Mesendoderm (in vitro differentiated cells): ENCODE measurements at regions not wholly inside any gene's neighbourhood (a gene's known extent, or its start where the extent isn't known, plus 50 kb on each side); places are given as distances from the start of the nearest gene placed in this dataset.
"Not testable (repeated sequence)": the region's sequence is repeated elsewhere in the genome, so short reads cannot be mapped to it uniquely, and the experiment has no call there.

Experiments
- DNase-seq: peaks from one replicate; pipeline ENCODE4 v3.0.0; 2013
- H2AK5ac ChIP-seq: 2 replicates; pipeline ENCODE4 v1.6.1; 2013; ENCODE audit warnings: low read length, inconsistent platforms
- H2BK120ac ChIP-seq: 2 replicates; pipeline ENCODE4 v1.6.1; 2013; ENCODE audit warnings: low read depth, mild to moderate bottlenecking, low read length, moderate library complexity, mixed read lengths
- H2BK15ac ChIP-seq: replicated peaks from 2 replicates; pipeline ENCODE4 v1.6.1; 2013; ENCODE audit warnings: low read depth, mild to moderate bottlenecking, moderate library complexity
- H2BK5ac ChIP-seq: 2 replicates; pipeline ENCODE4 v1.6.1; 2013; ENCODE audit warnings: low read length, inconsistent platforms
- H3K18ac ChIP-seq: 2 replicates; pipeline ENCODE4 v1.6.1; 2013; ENCODE audit warnings: mild to moderate bottlenecking, low read length, mixed read lengths
- H3K23ac ChIP-seq: one replicate; pipeline ENCODE4 v1.6.1; 2013; ENCODE audit warnings: low read length
- H3K27ac ChIP-seq: 2 replicates; pipeline ENCODE4 v1.5.1; 2013; ENCODE audit warnings: low read depth, mild to moderate bottlenecking, inconsistent platforms, low read length, moderate library complexity
- H3K27me3 ChIP-seq: 2 replicates; pipeline ENCODE4 v1.6.1; 2013; ENCODE audit warnings: low read length, control low read depth, mild to moderate bottlenecking, inconsistent platforms; ENCODE audit not compliant: insufficient read depth, poor library complexity
- H3K36me3 ChIP-seq: 2 replicates; pipeline ENCODE4 v1.6.1; 2013; ENCODE audit warnings: low read length, inconsistent platforms; ENCODE audit not compliant: control insufficient read depth, insufficient read depth
- H3K4ac ChIP-seq: one replicate; pipeline ENCODE4 v1.6.1; 2013; ENCODE audit warnings: low read depth, mild to moderate bottlenecking, low read length, moderate library complexity
- H3K4me1 ChIP-seq: 2 replicates; pipeline ENCODE4 v1.6.1; 2013; ENCODE audit warnings: low read depth, low read length, inconsistent platforms; ENCODE audit not compliant: control insufficient read depth
- H3K4me2 ChIP-seq: 2 replicates; pipeline ENCODE4 v1.6.1; 2013; ENCODE audit warnings: low read length
- H3K4me3 ChIP-seq: 2 replicates; pipeline ENCODE4 v1.5.1; 2013; ENCODE audit warnings: mild to moderate bottlenecking, low read length
- H3K56ac ChIP-seq: one replicate; pipeline ENCODE4 v1.6.1; 2013; ENCODE audit warnings: low read length
- H3K79me1 ChIP-seq: 2 replicates; pipeline ENCODE4 v1.6.1; 2013; ENCODE audit warnings: low read length, inconsistent platforms
- H3K79me2 ChIP-seq: 2 replicates; pipeline ENCODE4 v1.6.1; 2013; ENCODE audit warnings: mild to moderate bottlenecking, low read length; ENCODE audit not compliant: control insufficient read depth, insufficient read depth
- H3K9ac ChIP-seq: 2 replicates; pipeline ENCODE4 v1.6.1; 2013; ENCODE audit warnings: low read length, inconsistent platforms
- H4K5ac ChIP-seq: one replicate; pipeline ENCODE4 v1.6.1; 2013; ENCODE audit warnings: low read length
- H4K8ac ChIP-seq: one replicate; pipeline ENCODE4 v1.6.1; 2013; ENCODE audit warnings: low read depth, mild to moderate bottlenecking, control low read depth, low read length, moderate library complexity
- WGBS: extraction: QIAGEN DNeasy Blood & Tissue Kit; methylation state at CpG from one replicate; pipeline ENCODE4 v1.1.7; 2013; ENCODE audit warnings: low lambda C conversion rate, missing lambda C conversion rate; ENCODE audit not compliant: insufficient coverage; ENCODE audit errors: extremely low coverage; 5-methylcytosine and 5-hydroxymethylcytosine counted together

DNA sequence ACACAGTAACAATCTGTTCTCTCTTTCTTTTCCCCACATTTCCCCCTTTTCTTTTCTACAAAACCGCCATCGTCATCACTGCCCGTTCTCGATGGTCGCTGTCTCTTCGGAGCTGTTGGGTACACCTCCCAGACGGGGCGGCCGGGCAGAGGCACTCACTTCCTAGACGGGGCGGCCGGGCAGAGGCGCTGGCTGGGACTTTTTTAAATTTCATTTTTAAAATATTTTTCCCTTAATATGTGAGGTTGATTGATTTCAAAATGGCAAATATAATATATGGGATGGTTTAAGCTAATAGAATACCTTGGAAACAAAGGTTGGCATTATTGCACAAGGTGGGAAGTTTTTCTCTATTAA lies 427.1 kb upstream of the OR4E1 start:
- H3K27me3 ChIP-seq, H3K56ac ChIP-seq, H3K9ac ChIP-seq, H3K4me3 ChIP-seq, H2BK15ac ChIP-seq, DNase-seq, H3K4me2 ChIP-seq, H2BK5ac ChIP-seq, H3K36me3 ChIP-seq, H3K79me2 ChIP-seq, H3K4me1 ChIP-seq, H4K5ac ChIP-seq, H2AK5ac ChIP-seq, H4K8ac ChIP-seq, H3K18ac ChIP-seq, H3K79me1 ChIP-seq, H3K4ac ChIP-seq, H2BK120ac ChIP-seq, H3K27ac ChIP-seq, H3K23ac ChIP-seq: not testable (repeated sequence)
- no CpG with 5 or more reads among the region's 13 CpGs for WGBS

DNA sequence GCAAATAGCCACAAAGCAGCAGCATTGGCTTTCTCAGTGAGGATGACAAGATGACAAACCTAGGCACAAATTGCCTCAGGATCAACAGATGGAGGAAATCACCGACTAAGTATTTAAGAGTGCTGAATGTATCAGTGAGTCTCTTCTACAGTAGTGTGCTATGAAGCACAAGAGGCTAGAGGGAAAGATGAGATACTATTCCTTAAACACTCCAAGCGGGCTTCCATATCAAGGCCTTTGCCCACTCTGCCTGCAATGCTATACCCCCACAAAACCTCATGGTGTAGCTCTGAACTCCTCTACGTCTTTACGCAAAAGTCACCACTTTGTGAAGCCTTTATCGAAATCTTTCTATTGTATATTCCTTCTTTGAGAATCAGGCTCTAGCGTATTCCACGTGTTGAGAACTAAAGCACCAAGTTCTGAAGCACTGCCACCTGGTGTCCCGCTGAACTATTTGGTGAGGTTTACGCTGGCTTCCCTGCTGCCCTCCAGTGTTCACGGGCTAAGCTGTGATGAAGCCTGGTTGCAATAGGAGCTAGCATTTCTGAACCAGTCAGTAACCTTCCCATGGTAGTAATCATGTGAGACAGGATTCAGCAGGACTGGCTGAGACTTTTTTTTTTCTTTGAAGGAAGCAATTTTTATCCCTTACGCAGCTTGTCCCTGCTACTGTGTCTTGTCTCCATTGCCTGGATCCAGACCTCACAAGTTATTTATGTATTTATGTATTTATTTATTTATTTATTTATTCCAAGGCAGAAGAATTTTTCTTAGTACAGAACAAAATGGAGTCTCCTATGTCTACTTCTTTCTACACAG lies 426.5 kb upstream of the OR4E1 start:
- Histone ChIP-seq H3K27me3 (no peaks in the 10 kb centered on the region), H3K36me3 (no peaks in the 10 kb centered on the region), H2BK15ac (no peak overlapping the region), H3K56ac (no peak overlapping the region), H3K27ac (no peak overlapping the region), H3K4ac (no peak overlapping the region), H3K4me2 (no peak overlapping the region), H3K79me1 (no peaks in the 10 kb centered on the region), H4K5ac (peak overlapping the region; percentile 60), H4K8ac (peak overlapping the region; percentile 39), H3K9ac (no peak overlapping the region), H2AK5ac (no peak overlapping the region), H3K4me1 (no peaks in the 10 kb centered on the region), H2BK120ac (no peak overlapping the region), H3K4me3 (no peak overlapping the region), H3K23ac (no peak overlapping the region), H3K79me2 (no peaks in the 10 kb centered on the region), H3K18ac (no peak overlapping the region), H2BK5ac (no peak overlapping the region)
- DNase-seq, result peak; percentile 94
- WGBS, result no CpG with 5 or more reads among the region's 11 CpGs

DNA sequence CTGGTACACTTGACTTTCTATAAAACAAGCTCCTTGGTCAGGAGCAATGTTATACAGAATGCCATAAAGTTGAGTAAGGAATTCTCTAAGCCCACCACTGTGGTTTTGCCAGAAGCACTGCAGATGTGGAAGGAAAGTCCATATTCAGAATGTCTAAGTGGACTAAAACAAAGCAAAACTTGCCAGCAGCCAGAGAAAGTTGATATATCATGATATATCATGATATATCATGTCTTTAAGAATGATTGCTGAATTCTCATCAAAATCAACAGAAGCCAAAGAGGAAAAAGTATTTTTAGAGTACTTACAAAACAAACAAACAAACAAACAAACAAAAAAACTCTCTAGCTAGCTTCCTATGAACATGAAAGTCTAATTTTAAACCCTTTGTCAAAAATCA lies 424.8 kb upstream of the OR4E1 start:
- H3K4ac ChIP-seq, result no peak overlapping the region
- H3K4me2 ChIP-seq, result no peak overlapping the region
- no peak overlapping the region for H2AK5ac ChIP-seq
- H2BK120ac ChIP-seq, result no peak overlapping the region
- no peak overlapping the region for H2BK5ac ChIP-seq
- no peak overlapping the region for H3K27ac ChIP-seq
- H3K4me3 ChIP-seq, result no peak overlapping the region
- no peaks in the 10 kb centered on the region for H3K79me2 ChIP-seq
- no peak overlapping the region for H2BK15ac ChIP-seq
- H3K9ac ChIP-seq, result no peak overlapping the region
- H3K18ac ChIP-seq, result no peak overlapping the region
- no peaks in the 10 kb centered on the region for H3K79me1 ChIP-seq
- no peak overlapping the region for H4K5ac ChIP-seq
- H3K36me3 ChIP-seq, result no peaks in the 10 kb centered on the region
- no peaks in the 10 kb centered on the region for H3K27me3 ChIP-seq
- no peak overlapping the region for H3K23ac ChIP-seq
- H3K56ac ChIP-seq, result no peak overlapping the region
- H4K8ac ChIP-seq, result no peak overlapping the region
- no peak for DNase-seq
- no peaks in the 10 kb centered on the region for H3K4me1 ChIP-seq

DNA sequence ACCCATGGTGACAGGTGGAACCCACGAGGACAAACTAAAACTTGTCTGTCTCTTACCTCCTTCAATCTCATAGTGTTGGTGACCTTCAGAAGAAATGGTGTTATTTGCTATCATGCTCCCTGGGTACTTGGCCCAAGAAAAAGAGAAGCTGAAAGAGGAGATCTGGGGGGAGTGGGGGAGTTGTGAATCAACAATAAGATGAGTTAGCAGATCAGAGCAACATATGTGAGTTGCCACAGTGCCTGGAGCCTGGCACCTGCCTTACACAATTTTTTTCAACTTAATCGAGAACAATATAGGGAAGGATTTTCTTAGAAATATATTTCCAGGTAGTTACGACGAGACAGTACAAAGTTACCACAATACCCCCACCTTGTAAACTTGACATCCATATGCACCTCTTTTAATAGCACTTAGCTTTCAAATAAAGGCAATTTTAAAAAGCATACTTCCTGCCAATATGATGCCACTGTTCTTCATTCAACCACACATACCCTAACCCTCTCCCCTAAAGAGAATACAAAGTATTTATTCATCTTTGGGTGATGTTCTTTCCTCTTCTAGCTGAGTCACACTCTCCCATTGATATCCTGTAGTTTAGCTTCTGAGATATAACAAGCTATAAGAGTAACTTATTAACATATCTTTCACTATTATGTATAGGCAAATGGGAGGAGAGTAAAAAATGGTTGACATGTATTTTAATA lies 424.1 kb upstream of the OR4E1 start:
- no peaks in the 10 kb centered on the region for H3K79me2 ChIP-seq
- H3K4me2 ChIP-seq, result no peak overlapping the region
- H4K8ac ChIP-seq, result no peak overlapping the region
- no peaks in the 10 kb centered on the region for H3K27me3 ChIP-seq
- no peak overlapping the region for H2BK5ac ChIP-seq
- DNase-seq, result no peak
- no peak overlapping the region for H2AK5ac ChIP-seq
- no peak overlapping the region for H4K5ac ChIP-seq
- H2BK120ac ChIP-seq, result no peak overlapping the region
- H3K4me1 ChIP-seq, result no peaks in the 10 kb centered on the region
- H3K4ac ChIP-seq, result no peak overlapping the region
- no peak overlapping the region for H2BK15ac ChIP-seq
- H3K18ac ChIP-seq, result no peak overlapping the region
- no peak overlapping the region for H3K27ac ChIP-seq
- H3K23ac ChIP-seq, result no peak overlapping the region
- no CpG with 5 or more reads among the region's 4 CpGs for WGBS
- no peak overlapping the region for H3K4me3 ChIP-seq
- no peaks in the 10 kb centered on the region for H3K79me1 ChIP-seq
- H3K9ac ChIP-seq, result no peak overlapping the region
- no peaks in the 10 kb centered on the region for H3K36me3 ChIP-seq
- H3K56ac ChIP-seq, result no peak overlapping the region

DNA sequence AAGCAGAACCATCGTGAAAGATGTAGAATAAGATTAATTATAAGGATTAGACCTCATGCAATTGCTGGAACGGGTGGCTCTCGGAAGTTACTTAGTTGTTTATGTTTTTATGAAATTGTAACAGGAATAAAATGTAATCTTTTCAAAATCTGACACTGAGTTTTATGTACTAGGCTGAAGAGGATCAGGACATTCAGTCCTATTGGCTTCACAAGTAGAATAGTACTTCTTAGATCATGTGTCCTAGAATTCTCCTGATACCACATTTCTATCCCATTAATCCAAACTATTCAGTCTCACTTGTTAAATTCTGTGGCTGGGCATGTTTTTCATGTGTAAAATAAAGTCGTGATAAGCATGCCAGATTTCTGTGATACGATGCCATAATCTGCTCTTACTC lies 423.5 kb upstream of the OR4E1 start:
- Histone ChIP-seq H3K23ac (no peak overlapping the region), H3K18ac (no peak overlapping the region), H2BK15ac (no peak overlapping the region), H3K36me3 (no peaks in the 10 kb centered on the region), H3K79me2 (no peaks in the 10 kb centered on the region), H3K27ac (no peak overlapping the region), H4K5ac (no peak overlapping the region), H2BK5ac (no peak overlapping the region), H3K4me2 (no peak overlapping the region), H3K9ac (no peak overlapping the region), H4K8ac (no peak overlapping the region), H2AK5ac (no peak overlapping the region), H2BK120ac (no peak overlapping the region), H3K79me1 (no peaks in the 10 kb centered on the region), H3K4ac (no peak overlapping the region), H3K27me3 (no peaks in the 10 kb centered on the region), H3K56ac (no peak overlapping the region), H3K4me3 (no peak overlapping the region), H3K4me1 (no peaks in the 10 kb centered on the region)
- no CpG with 5 or more reads among the region's 5 CpGs for WGBS
- no peak for DNase-seq

DNA sequence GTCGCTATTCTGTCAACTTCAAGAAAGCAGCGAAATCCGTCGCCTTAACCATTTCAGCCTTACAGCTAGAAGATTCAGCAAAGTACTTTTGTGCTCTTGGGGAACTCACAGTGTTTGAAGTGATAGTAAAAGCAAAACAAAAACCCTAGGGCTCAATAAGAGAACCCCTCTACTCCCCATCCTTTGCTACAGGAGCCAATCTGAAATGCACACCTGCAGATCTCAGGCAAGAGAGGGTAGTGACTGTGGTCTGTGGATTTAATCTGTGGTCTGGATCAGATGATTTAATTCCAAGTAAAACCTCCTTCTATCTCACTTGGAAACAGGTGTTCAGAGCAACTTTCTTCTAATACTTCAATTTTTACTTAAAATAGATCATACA lies 422.9 kb upstream of the OR4E1 start:
- no peak overlapping the region for H3K27ac ChIP-seq
- no CpG with 5 or more reads among the region's 4 CpGs for WGBS
- H3K56ac ChIP-seq, result no peak overlapping the region
- DNase-seq, result no peak
- H3K23ac ChIP-seq, result no peak overlapping the region
- H2BK120ac ChIP-seq, result no peak overlapping the region
- H2BK5ac ChIP-seq, result no peak overlapping the region
- H4K8ac ChIP-seq, result no peak overlapping the region
- H3K4me2 ChIP-seq, result no peak overlapping the region
- no peaks in the 10 kb centered on the region for H3K4me1 ChIP-seq
- H4K5ac ChIP-seq, result no peak overlapping the region
- no peak overlapping the region for H3K4ac ChIP-seq
- H2AK5ac ChIP-seq, result no peak overlapping the region
- H3K4me3 ChIP-seq, result no peak overlapping the region
- H3K36me3 ChIP-seq, result no peaks in the 10 kb centered on the region
- H2BK15ac ChIP-seq, result no peak overlapping the region
- H3K79me2 ChIP-seq, result no peaks in the 10 kb centered on the region
- no peak overlapping the region for H3K9ac ChIP-seq
- H3K27me3 ChIP-seq, result no peaks in the 10 kb centered on the region
- no peak overlapping the region for H3K18ac ChIP-seq
- H3K79me1 ChIP-seq, result no peaks in the 10 kb centered on the region
